ENCODE measurements at regions not wholly inside any gene's neighbourhood (a gene's known extent, or its start where the extent isn't known, plus 50 kb on each side); places are given as distances from the start of the nearest gene placed in this dataset.

DNA sequence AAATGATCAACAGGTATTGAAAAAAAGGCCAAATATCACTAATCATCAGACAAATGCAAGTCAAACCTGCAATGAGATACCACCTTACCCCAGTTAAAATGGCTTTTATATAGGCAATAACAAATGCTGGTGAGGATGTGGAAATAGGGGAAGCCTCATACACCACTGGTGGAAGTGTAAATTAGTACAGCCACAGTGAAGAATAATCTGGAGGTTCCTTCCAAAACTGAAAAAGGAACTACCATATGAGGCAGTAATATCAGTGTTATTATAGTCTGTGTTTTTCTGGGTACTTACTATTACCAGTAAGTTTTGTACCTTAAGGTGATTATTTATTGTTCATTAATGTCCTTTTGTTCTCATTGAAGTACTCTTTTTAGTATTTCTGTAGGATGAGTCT lies 201.3 kb downstream of the MRPL39 start (continued):
- TF ChIP-seq, protein P1, sequence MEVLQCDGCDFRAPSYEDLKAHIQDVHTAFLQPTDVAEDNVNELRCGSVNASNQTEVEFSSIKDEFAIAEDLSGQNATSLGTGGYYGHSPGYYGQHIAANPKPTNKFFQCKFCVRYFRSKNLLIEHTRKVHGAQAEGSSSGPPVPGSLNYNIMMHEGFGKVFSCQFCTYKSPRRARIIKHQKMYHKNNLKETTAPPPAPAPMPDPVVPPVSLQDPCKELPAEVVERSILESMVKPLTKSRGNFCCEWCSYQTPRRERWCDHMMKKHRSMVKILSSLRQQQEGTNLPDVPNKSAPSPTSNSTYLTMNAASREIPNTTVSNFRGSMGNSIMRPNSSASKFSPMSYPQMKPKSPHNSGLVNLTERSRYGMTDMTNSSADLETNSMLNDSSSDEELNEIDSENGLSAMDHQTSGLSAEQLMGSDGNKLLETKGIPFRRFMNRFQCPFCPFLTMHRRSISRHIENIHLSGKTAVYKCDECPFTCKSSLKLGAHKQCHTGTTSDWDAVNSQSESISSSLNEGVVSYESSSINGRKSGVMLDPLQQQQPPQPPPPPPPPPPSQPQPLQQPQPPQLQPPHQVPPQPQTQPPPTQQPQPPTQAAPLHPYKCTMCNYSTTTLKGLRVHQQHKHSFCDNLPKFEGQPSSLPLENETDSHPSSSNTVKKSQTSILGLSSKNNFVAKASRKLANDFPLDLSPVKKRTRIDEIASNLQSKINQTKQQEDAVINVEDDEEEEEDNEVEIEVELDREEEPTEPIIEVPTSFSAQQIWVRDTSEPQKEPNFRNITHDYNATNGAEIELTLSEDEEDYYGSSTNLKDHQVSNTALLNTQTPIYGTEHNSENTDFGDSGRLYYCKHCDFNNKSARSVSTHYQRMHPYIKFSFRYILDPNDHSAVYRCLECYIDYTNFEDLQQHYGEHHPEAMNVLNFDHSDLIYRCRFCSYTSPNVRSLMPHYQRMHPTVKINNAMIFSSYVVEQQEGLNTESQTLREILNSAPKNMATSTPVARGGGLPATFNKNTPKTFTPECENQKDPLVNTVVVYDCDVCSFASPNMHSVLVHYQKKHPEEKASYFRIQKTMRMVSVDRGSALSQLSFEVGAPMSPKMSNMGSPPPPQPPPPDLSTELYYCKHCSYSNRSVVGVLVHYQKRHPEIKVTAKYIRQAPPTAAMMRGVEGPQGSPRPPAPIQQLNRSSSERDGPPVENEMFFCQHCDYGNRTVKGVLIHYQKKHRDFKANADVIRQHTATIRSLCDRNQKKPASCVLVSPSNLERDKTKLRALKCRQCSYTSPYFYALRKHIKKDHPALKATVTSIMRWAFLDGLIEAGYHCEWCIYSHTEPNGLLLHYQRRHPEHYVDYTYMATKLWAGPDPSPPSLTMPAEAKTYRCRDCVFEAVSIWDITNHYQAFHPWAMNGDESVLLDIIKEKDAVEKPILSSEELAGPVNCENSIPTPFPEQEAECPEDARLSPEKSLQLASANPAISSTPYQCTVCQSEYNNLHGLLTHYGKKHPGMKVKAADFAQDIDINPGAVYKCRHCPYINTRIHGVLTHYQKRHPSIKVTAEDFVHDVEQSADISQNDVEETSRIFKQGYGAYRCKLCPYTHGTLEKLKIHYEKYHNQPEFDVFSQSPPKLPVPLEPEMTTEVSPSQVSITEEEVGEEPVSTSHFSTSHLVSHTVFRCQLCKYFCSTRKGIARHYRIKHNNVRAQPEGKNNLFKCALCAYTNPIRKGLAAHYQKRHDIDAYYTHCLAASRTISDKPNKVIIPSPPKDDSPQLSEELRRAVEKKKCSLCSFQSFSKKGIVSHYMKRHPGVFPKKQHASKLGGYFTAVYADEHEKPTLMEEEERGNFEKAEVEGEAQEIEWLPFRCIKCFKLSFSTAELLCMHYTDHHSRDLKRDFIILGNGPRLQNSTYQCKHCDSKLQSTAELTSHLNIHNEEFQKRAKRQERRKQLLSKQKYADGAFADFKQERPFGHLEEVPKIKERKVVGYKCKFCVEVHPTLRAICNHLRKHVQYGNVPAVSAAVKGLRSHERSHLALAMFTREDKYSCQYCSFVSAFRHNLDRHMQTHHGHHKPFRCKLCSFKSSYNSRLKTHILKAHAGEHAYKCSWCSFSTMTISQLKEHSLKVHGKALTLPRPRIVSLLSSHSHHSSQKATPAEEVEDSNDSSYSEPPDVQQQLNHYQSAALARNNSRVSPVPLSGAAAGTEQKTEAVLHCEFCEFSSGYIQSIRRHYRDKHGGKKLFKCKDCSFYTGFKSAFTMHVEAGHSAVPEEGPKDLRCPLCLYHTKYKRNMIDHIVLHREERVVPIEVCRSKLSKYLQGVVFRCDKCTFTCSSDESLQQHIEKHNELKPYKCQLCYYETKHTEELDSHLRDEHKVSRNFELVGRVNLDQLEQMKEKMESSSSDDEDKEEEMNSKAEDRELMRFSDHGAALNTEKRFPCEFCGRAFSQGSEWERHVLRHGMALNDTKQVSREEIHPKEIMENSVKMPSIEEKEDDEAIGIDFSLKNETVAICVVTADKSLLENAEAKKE (CRISPR knock-in tag; IDR thresholded peaks at IDR 0.05) = no peak
- TF ChIP-seq EZH2phosphoT487 (IDR thresholded peaks at IDR 0.05; ENCODE audit: unreplicated experiment) = no peak
- TF ChIP-seq, protein P2, sequence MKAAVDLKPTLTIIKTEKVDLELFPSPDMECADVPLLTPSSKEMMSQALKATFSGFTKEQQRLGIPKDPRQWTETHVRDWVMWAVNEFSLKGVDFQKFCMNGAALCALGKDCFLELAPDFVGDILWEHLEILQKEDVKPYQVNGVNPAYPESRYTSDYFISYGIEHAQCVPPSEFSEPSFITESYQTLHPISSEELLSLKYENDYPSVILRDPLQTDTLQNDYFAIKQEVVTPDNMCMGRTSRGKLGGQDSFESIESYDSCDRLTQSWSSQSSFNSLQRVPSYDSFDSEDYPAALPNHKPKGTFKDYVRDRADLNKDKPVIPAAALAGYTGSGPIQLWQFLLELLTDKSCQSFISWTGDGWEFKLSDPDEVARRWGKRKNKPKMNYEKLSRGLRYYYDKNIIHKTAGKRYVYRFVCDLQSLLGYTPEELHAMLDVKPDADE (IDR thresholded peaks at IDR 0.05) = no peak
- no peak for TF ChIP-seq NANOG (IDR thresholded peaks at IDR 0.05; ENCODE audit: borderline replicate concordance)
- TF ChIP-seq, protein P3, sequence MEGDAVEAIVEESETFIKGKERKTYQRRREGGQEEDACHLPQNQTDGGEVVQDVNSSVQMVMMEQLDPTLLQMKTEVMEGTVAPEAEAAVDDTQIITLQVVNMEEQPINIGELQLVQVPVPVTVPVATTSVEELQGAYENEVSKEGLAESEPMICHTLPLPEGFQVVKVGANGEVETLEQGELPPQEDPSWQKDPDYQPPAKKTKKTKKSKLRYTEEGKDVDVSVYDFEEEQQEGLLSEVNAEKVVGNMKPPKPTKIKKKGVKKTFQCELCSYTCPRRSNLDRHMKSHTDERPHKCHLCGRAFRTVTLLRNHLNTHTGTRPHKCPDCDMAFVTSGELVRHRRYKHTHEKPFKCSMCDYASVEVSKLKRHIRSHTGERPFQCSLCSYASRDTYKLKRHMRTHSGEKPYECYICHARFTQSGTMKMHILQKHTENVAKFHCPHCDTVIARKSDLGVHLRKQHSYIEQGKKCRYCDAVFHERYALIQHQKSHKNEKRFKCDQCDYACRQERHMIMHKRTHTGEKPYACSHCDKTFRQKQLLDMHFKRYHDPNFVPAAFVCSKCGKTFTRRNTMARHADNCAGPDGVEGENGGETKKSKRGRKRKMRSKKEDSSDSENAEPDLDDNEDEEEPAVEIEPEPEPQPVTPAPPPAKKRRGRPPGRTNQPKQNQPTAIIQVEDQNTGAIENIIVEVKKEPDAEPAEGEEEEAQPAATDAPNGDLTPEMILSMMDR (conservative IDR thresholded peaks at IDR 0.05; ENCODE audit: low read depth in 2 of 2) = no peak

All from GM23338 (cell line).